OCI-LY3 (cell line): ENCODE measurements at regions not wholly inside any gene's neighbourhood (a gene's known extent, or its start where the extent isn't known, plus 50 kb on each side); places are given as distances from the start of the nearest gene placed in this dataset.

Source experiments
- H2AFZ ChIP-seq: fragments of 200-600, 300-600 bp; shearing (Covaris generic); 2 replicates; pipeline ENCODE4 v1.6.0; 2014; ENCODE audit warnings: antibody characterized with exemption, low read depth, low read length
- H3K27ac ChIP-seq: fragments of 200-600, 300-600 bp; sonication (generic); 2 replicates; pipeline ENCODE4 v1.5.1; 2014; ENCODE audit warnings: mild to moderate bottlenecking, low read length, moderate library complexity, mixed read lengths
- H3K27me3 ChIP-seq: fragments of 200-600, 300-600 bp; sonication (generic); 2 replicates; pipeline ENCODE4 v1.6.1; 2014; ENCODE audit warnings: low read depth, low read length, mixed read lengths
- H3K36me3 ChIP-seq: fragments of 200-600, 300-600 bp; sonication (generic); replicated peaks from 2 replicates; pipeline ENCODE3; 2014; ENCODE audit warnings: low read depth, low read length, mixed read lengths
- H3K4me1 ChIP-seq: fragments of 300-600, 200-600 bp; sonication (generic); 2 replicates; pipeline ENCODE4 v1.6.1; 2014; ENCODE audit warnings: low read length, mixed read lengths
- H3K4me2 ChIP-seq: fragments of 200-600, 300-600 bp; sonication (generic); 2 replicates; pipeline ENCODE4 v1.6.1; 2014; ENCODE audit warnings: low read length, mixed read lengths
- H3K4me3 ChIP-seq: fragments of 300-600, 200-600 bp; sonication (generic); 2 replicates; pipeline ENCODE4 v1.5.1; 2014; ENCODE audit warnings: antibody characterized with exemption, mild to moderate bottlenecking, low read length, moderate library complexity
- H3K79me2 ChIP-seq: fragments of 300-600, 200-600 bp; shearing (Covaris generic); 2 replicates; pipeline ENCODE4 v1.6.1; 2014; ENCODE audit warnings: mild to moderate bottlenecking, low read length, mixed read lengths
- H3K9ac ChIP-seq: fragments of 300-600, 200-600 bp; shearing (Covaris generic); 2 replicates; pipeline ENCODE4 v1.6.0; 2014; ENCODE audit warnings: mild to moderate bottlenecking, low read length, moderate library complexity
- H3K9me3 ChIP-seq: fragments of 200-600, 300-600 bp; shearing (Covaris generic); 2 replicates; pipeline ENCODE4 v1.6.1; 2014; ENCODE audit warnings: low read length, mixed read lengths; ENCODE audit not compliant: insufficient read depth
- H4K20me1 ChIP-seq: fragments of 200-600, 300-600 bp; sonication (generic); 2 replicates; pipeline ENCODE4 v1.6.1; 2016; ENCODE audit warnings: low read length, mixed read lengths; ENCODE audit not compliant: insufficient read depth
- CTCF ChIP-seq: fragments of 200-600, 300-600 bp; sonication (generic); IDR thresholded peaks from 2 replicates; pipeline ENCODE4 v1.5.1; 2014; ENCODE audit warnings: antibody characterized with exemption, low read length, low read depth
- EZH2phosphoT487 ChIP-seq: fragments of 200-600 bp; shearing (Covaris generic); IDR thresholded peaks from 2 replicates; pipeline ENCODE4 v1.6.1; 2018; ENCODE audit warnings: antibody characterized with exemption, mixed run types, low read depth

- TF ChIP-seq EZH2phosphoT487 (no peak), CTCF (no peak)
These were observed 225.9 kb downstream of the PIK3R1 start for GRCh38 chr5:68441309-68442073.

GRCh38 chr5:68443091-68443490 is 227.5 kb downstream of the PIK3R1 start:
- no peaks in the 10 kb centered on the region for H4K20me1 ChIP-seq
- H3K27ac ChIP-seq = no peak overlapping the region
- no peaks in the 10 kb centered on the region for H3K79me2 ChIP-seq
- H3K9ac ChIP-seq = no peak overlapping the region
- H3K4me1 ChIP-seq = peaks cover 3% of the 10 kb centered on the region; the same call in 1 of the 2 replicates
- peaks cover 10% of the 10 kb centered on the region; the same call in 1 of the 2 replicates for H3K27me3 ChIP-seq
- H3K9me3 ChIP-seq = no peaks in the 10 kb centered on the region
- TF ChIP-seq CTCF (no peak), EZH2phosphoT487 (no peak)
- H2AFZ ChIP-seq = no peak overlapping the region
- no peak overlapping the region for H3K4me2 ChIP-seq
- no peak overlapping the region for H3K4me3 ChIP-seq
- H3K36me3 ChIP-seq = no peaks in the 10 kb centered on the region

More at GRCh38 chr5:68441309-68442073, 225.9 kb downstream of the PIK3R1 start:
- H3K27me3 ChIP-seq = peaks cover 10% of the 10 kb centered on the region; the same call in 1 of the 2 replicates
- no peaks in the 10 kb centered on the region for H3K79me2 ChIP-seq
- H3K4me2 ChIP-seq = no peak overlapping the region
- H3K27ac ChIP-seq = no peak overlapping the region
- H2AFZ ChIP-seq = no peak overlapping the region
- H3K9ac ChIP-seq = no peak overlapping the region
- no peak overlapping the region for H3K4me3 ChIP-seq
- no peaks in the 10 kb centered on the region for H3K9me3 ChIP-seq
- no peaks in the 10 kb centered on the region for H4K20me1 ChIP-seq
- no peaks in the 10 kb centered on the region for H3K36me3 ChIP-seq
- H3K4me1 ChIP-seq = peaks cover 3% of the 10 kb centered on the region; the same call in 1 of the 2 replicates

GRCh38 chr5:68444048-68444447 is 228.5 kb downstream of the PIK3R1 start:
- Histone ChIP-seq H2AFZ (no peak overlapping the region), H3K27me3 (peaks cover 10% of the 10 kb centered on the region; the same call in 1 of the 2 replicates)
- no peak for TF ChIP-seq EZH2phosphoT487
- no peak for TF ChIP-seq CTCF

GRCh38 chr5:68444833-68445232 is 229.3 kb downstream of the PIK3R1 start:
- no peaks in the 10 kb centered on the region for H3K36me3 ChIP-seq

More at GRCh38 chr5:68444048-68444447, 228.5 kb downstream of the PIK3R1 start:
- Histone ChIP-seq H3K9ac (no peak overlapping the region), H3K4me3 (no peak overlapping the region), H4K20me1 (no peaks in the 10 kb centered on the region), H3K4me1 (peaks cover 3% of the 10 kb centered on the region; the same call in 1 of the 2 replicates), H3K27ac (no peak overlapping the region), H3K4me2 (no peak overlapping the region), H3K79me2 (no peaks in the 10 kb centered on the region), H3K36me3 (no peaks in the 10 kb centered on the region), H3K9me3 (no peaks in the 10 kb centered on the region)

More at GRCh38 chr5:68444833-68445232, 229.3 kb downstream of the PIK3R1 start:
- Histone ChIP-seq H3K9me3 (no peaks in the 10 kb centered on the region), H2AFZ (no peak overlapping the region), H3K79me2 (no peaks in the 10 kb centered on the region), H3K4me2 (no peak overlapping the region), H3K4me3 (no peak overlapping the region), H3K4me1 (peaks cover 3% of the 10 kb centered on the region; the same call in 1 of the 2 replicates), H3K9ac (no peak overlapping the region), H3K27me3 (peaks cover 10% of the 10 kb centered on the region; the same call in 1 of the 2 replicates), H3K27ac (no peak overlapping the region), H4K20me1 (no peaks in the 10 kb centered on the region)
- no peak for TF ChIP-seq EZH2phosphoT487
- no peak for TF ChIP-seq CTCF
